ENCODE measurements at regions not wholly inside any gene's neighbourhood (a gene's known extent, or its start where the extent isn't known, plus 50 kb on each side); places are given as distances from the start of the nearest gene placed in this dataset.
A peak's percentile ranks its signal among the peaks of the same experiment; 100 is the strongest.

DNA sequence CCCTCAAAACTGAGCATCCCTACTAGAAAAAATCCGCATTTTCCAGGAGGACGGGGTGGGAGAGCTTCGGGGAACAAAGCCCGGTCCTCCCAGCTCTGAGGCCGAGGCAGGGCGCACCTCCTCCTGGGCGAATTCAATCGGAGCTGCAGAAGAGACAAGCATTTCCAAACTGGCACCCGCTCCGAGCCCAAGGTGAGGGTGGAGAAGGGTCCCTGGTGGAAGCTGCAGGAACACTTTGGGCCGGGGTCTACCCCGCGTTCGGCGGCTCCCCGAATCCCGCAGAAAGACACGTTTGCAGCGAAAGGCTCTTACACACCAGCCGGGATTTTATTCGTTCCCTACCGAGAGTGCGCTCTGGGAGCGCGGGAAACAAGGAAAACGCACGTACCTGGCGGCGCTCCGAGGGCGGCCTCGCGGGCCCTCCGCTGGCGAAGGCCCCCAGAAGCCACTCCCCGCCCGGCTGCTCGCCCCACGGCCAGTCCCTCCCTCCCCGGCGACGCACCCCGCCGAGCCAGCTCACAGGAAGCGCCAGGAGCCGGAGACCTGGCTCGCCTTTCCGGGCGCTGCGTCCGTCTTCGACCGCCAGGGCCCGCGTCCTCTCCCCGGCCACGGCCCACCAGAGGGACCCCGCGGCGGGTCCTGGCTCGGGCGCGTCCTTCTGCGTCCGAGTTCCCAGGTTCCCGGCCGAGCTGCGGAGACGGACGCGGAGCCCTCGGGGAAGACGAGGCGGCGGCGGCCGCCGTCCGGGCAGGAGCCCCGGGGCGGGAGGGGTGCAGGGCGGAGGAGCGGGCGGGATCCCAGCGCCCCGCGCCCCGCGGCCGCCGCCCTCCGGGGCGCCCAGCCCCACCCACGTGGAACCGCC is 49.8 kb upstream of the BAHCC1 start:
- peak; percentile 93 for DNase-seq (ENCODE audit: low spot score)

All from hepatic stellate cell (primary cell).